NCI-H446 (cell line): ENCODE measurements at regions not wholly inside any gene's neighbourhood (a gene's known extent, or its start where the extent isn't known, plus 50 kb on each side); places are given as distances from the start of the nearest gene placed in this dataset.
A peak's percentile ranks its signal among the peaks of the same experiment; 100 is the strongest.

ENCODE experiments used
- DNase-seq, 2 experiments: peaks; one replicate each; lab custom pipeline; 2025; lab: John Stamatoyannopoulos, UW

GRCh38 chr3:177817751-177818150, 620.5 kb upstream of the TBL1XR1 start:
- DNase-seq: no peak

- no peak for DNase-seq
Measured at GRCh38 chr3:177818712-177819240, 621.5 kb upstream of the TBL1XR1 start.

- DNase-seq: no peak
Measured at GRCh38 chr3:177820683-177821316, 623.5 kb upstream of the TBL1XR1 start.

GRCh38 chr3:177822681-177823096, 625.4 kb upstream of the TBL1XR1 start:
- no peak for DNase-seq

- DNase-seq: no peak
Measured at GRCh38 chr3:177823701-177824189, 626.5 kb upstream of the TBL1XR1 start.

GRCh38 chr3:177824190-177824786, 627.0 kb upstream of the TBL1XR1 start:
- peak in 1 of 2 experiments; percentile 41 for DNase-seq

GRCh38 chr3:177824841-177825240, 627.6 kb upstream of the TBL1XR1 start:
- DNase-seq: no peak

GRCh38 chr3:177826253-177826652, 629.0 kb upstream of the TBL1XR1 start:
- no peak for DNase-seq

GRCh38 chr3:177827511-177828207, 630.4 kb upstream of the TBL1XR1 start:
- DNase-seq: no peak

GRCh38 chr3:177828208-177828565, 630.9 kb upstream of the TBL1XR1 start:
- DNase-seq: no peak

GRCh38 chr3:177830411-177830849, 633.1 kb upstream of the TBL1XR1 start:
- DNase-seq: peak in 1 of 2 experiments; percentile 19

GRCh38 chr3:177831361-177831760, 634.1 kb upstream of the TBL1XR1 start:
- DNase-seq: no peak

- peak; percentile 63 to 71 for DNase-seq
Measured at GRCh38 chr3:177832880-177833279, 635.6 kb upstream of the TBL1XR1 start.

GRCh38 chr3:177833332-177833731, 636.0 kb upstream of the TBL1XR1 start:
- no peak for DNase-seq

- DNase-seq: no peak
Measured at GRCh38 chr3:177835008-177835407, 637.7 kb upstream of the TBL1XR1 start.

- DNase-seq: no peak
Measured at GRCh38 chr3:177835917-177836316, 638.6 kb upstream of the TBL1XR1 start.

- peak; percentile 50 to 55 for DNase-seq
Measured at GRCh38 chr3:177836671-177837070, 639.4 kb upstream of the TBL1XR1 start.

GRCh38 chr3:177837951-177838655, 640.8 kb upstream of the TBL1XR1 start:
- DNase-seq: peak in 1 of 2 experiments; percentile 17

GRCh38 chr3:177838766-177839350, 641.6 kb upstream of the TBL1XR1 start:
- no peak for DNase-seq

GRCh38 chr3:177842302-177842701, 645.0 kb upstream of the TBL1XR1 start:
- DNase-seq: no peak
